K562 (cell line): ENCODE measurements at regions not wholly inside any gene's neighbourhood (a gene's known extent, or its start where the extent isn't known, plus 50 kb on each side); places are given as distances from the start of the nearest gene placed in this dataset.

Experiments
- EGR1 ChIP-seq: fragments of 450-650 bp; conservative IDR thresholded peaks from 2 replicates; pipeline ENCODE4 v1.6.1; 2017; ENCODE audit warnings: mild to moderate bottlenecking
- EP400 ChIP-seq: fragments of 450-650 bp; IDR thresholded peaks from 2 replicates; pipeline ENCODE4 v1.6.1; 2017; ENCODE audit warnings: antibody characterized with exemption, mild to moderate bottlenecking, moderate library complexity
- KDM1A ChIP-seq, 2 experiments: fragments of 450-650 bp; IDR thresholded peaks; 2 replicates each; pipeline ENCODE4 v1.6.1; 2016; ENCODE audit warnings: mild to moderate bottlenecking in 2 of 2
- L3MBTL2 ChIP-seq: fragments of 450-650 bp; IDR thresholded peaks from 2 replicates; pipeline ENCODE4 v1.6.1; 2016; ENCODE audit warnings: mild to moderate bottlenecking, moderate library complexity
- MTA2 ChIP-seq: fragments of 450-650 bp; IDR thresholded peaks from 2 replicates; pipeline ENCODE4 v1.6.1; 2016; ENCODE audit warnings: low read depth
- NR2C2 ChIP-seq, 2 experiments: fragments of 200-800 bp in 1 of 2; sonication (Bioruptor generic) in 1 of 2; sonication (generic) in 1 of 2; formaldehyde crosslinking in 1 of 2; IDR thresholded peaks; 2 replicates each; pipeline versions ENCODE4 v1.6.1 to v1.8.0; 2016 to 2022; ENCODE audit warnings: mild to moderate bottlenecking in 1 of 2, missing compliant biosample characterization in 1 of 2, missing genetic modification characterization in 1 of 2, missing genetic modification reagents in 1 of 2
- PHF21A ChIP-seq: fragments of 450-650 bp; IDR thresholded peaks from 2 replicates; pipeline ENCODE4 v1.6.1; 2017; ENCODE audit warnings: low read depth, borderline replicate concordance
- SAFB2 ChIP-seq: fragments of 200-400 bp; formaldehyde crosslinking; IDR thresholded peaks from 2 replicates; pipeline ENCODE4 v1.6.1; 2018; ENCODE audit warnings: borderline replicate concordance, low read length, low read depth, moderate library complexity; ENCODE audit not compliant: severe bottlenecking
- SIN3A ChIP-seq, 2 experiments: fragments of 150-350 bp in 1 of 2; IDR thresholded peaks; 2 replicates each; pipeline ENCODE4 v1.6.1; 2011 to 2016; ENCODE audit warnings: borderline replicate concordance in 2 of 2, low read depth in 2 of 2, low read length in 2 of 2, mild to moderate bottlenecking in 2 of 2, moderate library complexity in 2 of 2; ENCODE audit not compliant: control insufficient read depth in 1 of 2
- SREBF2 ChIP-seq: sonication (generic); formaldehyde crosslinking; IDR thresholded peaks from 2 replicates; pipeline ENCODE4 v1.4.0; 2020; ENCODE audit warnings: mild to moderate bottlenecking, missing genetic modification reagents
- ZFP36 ChIP-seq: fragments of 150-350 bp; IDR thresholded peaks from 2 replicates; pipeline ENCODE4 v1.6.1; 2018; ENCODE audit warnings: low read length, low read depth; ENCODE audit not compliant: partially characterized antibody
- TF ChIP-seq, protein P1 (sequence below), 3 experiments: IDR thresholded peaks in 2 of 3; conservative IDR thresholded peaks in 1 of 3; 2 replicates each; pipeline ENCODE4 v1.5.1; 2011 to 2012; ENCODE audit warnings: low read length in 3 of 3, mild to moderate bottlenecking in 3 of 3, control low read depth in 2 of 3, improper control_type of control experiment in 1 of 3, inconsistent platforms in 1 of 3, low read depth in 1 of 3, mixed read lengths in 1 of 3, moderate library complexity in 1 of 3; ENCODE audit not compliant: insufficient read depth in 2 of 3
- TF ChIP-seq, protein P2 (sequence below): sonication (generic); formaldehyde crosslinking; IDR thresholded peaks from 2 replicates; pipeline ENCODE4 v1.8.0; 2023; ENCODE audit warnings: mild to moderate bottlenecking, missing genetic modification reagents
- TF ChIP-seq, protein P3 (sequence below): fragments of 250-450 bp; sonication (Bioruptor Pico); IDR thresholded peaks from 2 replicates; pipeline ENCODE4 v1.5.0; 2020; ENCODE audit warnings: mild to moderate bottlenecking

DNA sequence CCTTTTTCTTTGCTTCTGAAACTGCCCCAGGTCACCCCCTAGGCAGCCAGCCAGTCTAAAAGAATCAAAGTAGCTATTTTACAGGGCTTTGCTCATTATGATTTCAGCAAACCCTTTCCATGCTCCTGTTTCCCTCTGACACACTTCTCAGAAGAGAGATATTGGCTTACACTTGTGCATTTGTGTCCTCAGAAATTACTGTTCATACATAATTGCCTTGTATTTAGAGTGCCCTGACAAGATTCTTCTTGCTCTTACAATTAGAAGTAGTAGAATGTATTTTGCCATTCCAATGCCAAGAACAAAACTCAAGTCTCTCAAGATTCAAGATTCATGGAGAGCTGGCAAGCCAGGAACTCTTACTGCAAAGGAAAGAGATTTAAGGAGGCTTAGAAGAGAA, 531.0 kb upstream of the ZFP42 start:
- TF ChIP-seq, protein P1, sequence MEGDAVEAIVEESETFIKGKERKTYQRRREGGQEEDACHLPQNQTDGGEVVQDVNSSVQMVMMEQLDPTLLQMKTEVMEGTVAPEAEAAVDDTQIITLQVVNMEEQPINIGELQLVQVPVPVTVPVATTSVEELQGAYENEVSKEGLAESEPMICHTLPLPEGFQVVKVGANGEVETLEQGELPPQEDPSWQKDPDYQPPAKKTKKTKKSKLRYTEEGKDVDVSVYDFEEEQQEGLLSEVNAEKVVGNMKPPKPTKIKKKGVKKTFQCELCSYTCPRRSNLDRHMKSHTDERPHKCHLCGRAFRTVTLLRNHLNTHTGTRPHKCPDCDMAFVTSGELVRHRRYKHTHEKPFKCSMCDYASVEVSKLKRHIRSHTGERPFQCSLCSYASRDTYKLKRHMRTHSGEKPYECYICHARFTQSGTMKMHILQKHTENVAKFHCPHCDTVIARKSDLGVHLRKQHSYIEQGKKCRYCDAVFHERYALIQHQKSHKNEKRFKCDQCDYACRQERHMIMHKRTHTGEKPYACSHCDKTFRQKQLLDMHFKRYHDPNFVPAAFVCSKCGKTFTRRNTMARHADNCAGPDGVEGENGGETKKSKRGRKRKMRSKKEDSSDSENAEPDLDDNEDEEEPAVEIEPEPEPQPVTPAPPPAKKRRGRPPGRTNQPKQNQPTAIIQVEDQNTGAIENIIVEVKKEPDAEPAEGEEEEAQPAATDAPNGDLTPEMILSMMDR (IDR thresholded peaks at IDR 0.05 in 2 of 3, conservative IDR thresholded peaks at IDR 0.05 in 1 of 3; ENCODE audit: insufficient read depth in 2 of 3, low read depth in 1 of 3, low read length in 3 of 3): no peak
- TF ChIP-seq EP400 (no peak), PHF21A (no peak), SREBF2 (CRISPR knock-in tag) (no peak), L3MBTL2 (no peak), SAFB2 (no peak), NR2C2 (CRISPR knock-in tag; IDR thresholded peaks at IDR 0.05) (no peak), NR2C2 (tag; IDR thresholded peaks at IDR 0.05) (no peak), EGR1 (no peak), KDM1A (IDR thresholded peaks at IDR 0.05) (no peak), MTA2 (no peak), ZFP36 (no peak), SIN3A (IDR thresholded peaks at IDR 0.05; ENCODE audit: borderline replicate concordance in 2 of 2, control insufficient read depth in 1 of 2, low read depth in 2 of 2, low read length in 2 of 2) (no peak)
- TF ChIP-seq, protein P2, sequence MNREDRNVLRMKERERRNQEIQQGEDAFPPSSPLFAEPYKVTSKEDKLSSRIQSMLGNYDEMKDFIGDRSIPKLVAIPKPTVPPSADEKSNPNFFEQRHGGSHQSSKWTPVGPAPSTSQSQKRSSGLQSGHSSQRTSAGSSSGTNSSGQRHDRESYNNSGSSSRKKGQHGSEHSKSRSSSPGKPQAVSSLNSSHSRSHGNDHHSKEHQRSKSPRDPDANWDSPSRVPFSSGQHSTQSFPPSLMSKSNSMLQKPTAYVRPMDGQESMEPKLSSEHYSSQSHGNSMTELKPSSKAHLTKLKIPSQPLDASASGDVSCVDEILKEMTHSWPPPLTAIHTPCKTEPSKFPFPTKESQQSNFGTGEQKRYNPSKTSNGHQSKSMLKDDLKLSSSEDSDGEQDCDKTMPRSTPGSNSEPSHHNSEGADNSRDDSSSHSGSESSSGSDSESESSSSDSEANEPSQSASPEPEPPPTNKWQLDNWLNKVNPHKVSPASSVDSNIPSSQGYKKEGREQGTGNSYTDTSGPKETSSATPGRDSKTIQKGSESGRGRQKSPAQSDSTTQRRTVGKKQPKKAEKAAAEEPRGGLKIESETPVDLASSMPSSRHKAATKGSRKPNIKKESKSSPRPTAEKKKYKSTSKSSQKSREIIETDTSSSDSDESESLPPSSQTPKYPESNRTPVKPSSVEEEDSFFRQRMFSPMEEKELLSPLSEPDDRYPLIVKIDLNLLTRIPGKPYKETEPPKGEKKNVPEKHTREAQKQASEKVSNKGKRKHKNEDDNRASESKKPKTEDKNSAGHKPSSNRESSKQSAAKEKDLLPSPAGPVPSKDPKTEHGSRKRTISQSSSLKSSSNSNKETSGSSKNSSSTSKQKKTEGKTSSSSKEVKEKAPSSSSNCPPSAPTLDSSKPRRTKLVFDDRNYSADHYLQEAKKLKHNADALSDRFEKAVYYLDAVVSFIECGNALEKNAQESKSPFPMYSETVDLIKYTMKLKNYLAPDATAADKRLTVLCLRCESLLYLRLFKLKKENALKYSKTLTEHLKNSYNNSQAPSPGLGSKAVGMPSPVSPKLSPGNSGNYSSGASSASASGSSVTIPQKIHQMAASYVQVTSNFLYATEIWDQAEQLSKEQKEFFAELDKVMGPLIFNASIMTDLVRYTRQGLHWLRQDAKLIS (CRISPR knock-in tag): no peak
- TF ChIP-seq, protein P3, sequence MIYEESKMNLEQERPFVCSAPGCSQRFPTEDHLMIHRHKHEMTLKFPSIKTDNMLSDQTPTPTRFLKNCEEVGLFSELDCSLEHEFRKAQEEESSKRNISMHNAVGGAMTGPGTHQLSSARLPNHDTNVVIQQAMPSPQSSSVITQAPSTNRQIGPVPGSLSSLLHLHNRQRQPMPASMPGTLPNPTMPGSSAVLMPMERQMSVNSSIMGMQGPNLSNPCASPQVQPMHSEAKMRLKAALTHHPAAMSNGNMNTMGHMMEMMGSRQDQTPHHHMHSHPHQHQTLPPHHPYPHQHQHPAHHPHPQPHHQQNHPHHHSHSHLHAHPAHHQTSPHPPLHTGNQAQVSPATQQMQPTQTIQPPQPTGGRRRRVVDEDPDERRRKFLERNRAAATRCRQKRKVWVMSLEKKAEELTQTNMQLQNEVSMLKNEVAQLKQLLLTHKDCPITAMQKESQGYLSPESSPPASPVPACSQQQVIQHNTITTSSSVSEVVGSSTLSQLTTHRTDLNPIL: no peak
